IMR-90 (cell line): ENCODE measurements at regions not wholly inside any gene's neighbourhood (a gene's known extent, or its start where the extent isn't known, plus 50 kb on each side); places are given as distances from the start of the nearest gene placed in this dataset.

ENCODE experiments used
- ATAC-seq: fragments of 200-7000 bp; cut with Tn5 transposase; 2 replicates; pipeline ENCODE4 v1.9.1; 2020; ENCODE audit warnings: low read depth, mild to moderate bottlenecking, moderate library complexity
- BruUV-seq: library from RNA; stranded (reverse); fragments of 400-500 nt; replicated peaks from 2 replicates; lab custom pipeline; 2021; lab: Mats Ljungman, UMichigan
- CTCF ChIA-PET: fragments of 300-600 bp; formaldehyde crosslinking; extraction: SDS; loops from one replicate; lab custom pipeline; 2021; ENCODE audit warnings: antibody characterized with exemption; lab: Yijun Ruan, JAX
- POLR2A ChIA-PET: fragments of 300-600 bp; sonication (Branson Sonifier 250); formaldehyde crosslinking; loops from one replicate; lab custom pipeline; 2022; ENCODE audit warnings: antibody characterized with exemption; ENCODE audit not compliant: unreplicated experiment; lab: Charles Lee
- DNase-seq: peaks from one replicate; pipeline ENCODE4 v3.0.0; 2013
- H2AFZ ChIP-seq: replicated peaks from 2 replicates; pipeline ENCODE3; 2013; ENCODE audit warnings: low read length, mild to moderate bottlenecking; ENCODE audit not compliant: poor library complexity
- H2AK5ac ChIP-seq: 2 replicates; pipeline ENCODE4 v1.6.1; 2013; ENCODE audit warnings: low read depth, low read length, inconsistent platforms
- H2AK9ac ChIP-seq: replicated peaks from 2 replicates; pipeline ENCODE3; 2013; ENCODE audit warnings: mild to moderate bottlenecking, low read depth, low read length, moderate library complexity; ENCODE audit not compliant: poor library complexity
- H2BK120ac ChIP-seq: 2 replicates; pipeline ENCODE4 v1.6.1; 2013; ENCODE audit warnings: low read depth, low read length, inconsistent platforms
- H2BK15ac ChIP-seq: 3 replicates; pipeline ENCODE4 v1.6.1; 2013; ENCODE audit warnings: low read depth, low read length, inconsistent platforms
- H2BK20ac ChIP-seq: 2 replicates; pipeline ENCODE4 v1.6.1; 2013; ENCODE audit warnings: low read depth, mild to moderate bottlenecking, inconsistent platforms, low read length, moderate library complexity
- H2BK5ac ChIP-seq: 2 replicates; pipeline ENCODE4 v1.6.1; 2013; ENCODE audit warnings: mild to moderate bottlenecking, low read depth, low read length, inconsistent platforms; ENCODE audit not compliant: poor library complexity, severe bottlenecking
- H3K14ac ChIP-seq: replicated peaks from 2 replicates; pipeline ENCODE4 v1.6.1; 2013; ENCODE audit warnings: low read depth, low read length, inconsistent platforms
- H3K18ac ChIP-seq: 2 replicates; pipeline ENCODE4 v1.6.1; 2013; ENCODE audit warnings: low read depth, low read length, control low read depth
- H3K23ac ChIP-seq: 2 replicates; pipeline ENCODE4 v1.6.1; 2013; ENCODE audit warnings: low read depth, low read length, inconsistent platforms
- H3K27ac ChIP-seq: 2 replicates; pipeline ENCODE4 v1.5.1; 2013; ENCODE audit warnings: mild to moderate bottlenecking, control low read depth, low read length; ENCODE audit not compliant: insufficient read depth
- H3K27me3 ChIP-seq: 2 replicates; pipeline ENCODE4 v1.6.1; 2013; ENCODE audit warnings: low read length; ENCODE audit not compliant: control insufficient read depth, insufficient read depth
- H3K36me3 ChIP-seq: 2 replicates; pipeline ENCODE4 v1.6.1; 2013; ENCODE audit warnings: low read length, mixed read lengths; ENCODE audit not compliant: control insufficient read depth, insufficient read depth
- H3K4ac ChIP-seq: 2 replicates; pipeline ENCODE4 v1.6.1; 2013; ENCODE audit warnings: low read depth, low read length, inconsistent platforms
- H3K4me1 ChIP-seq: 2 replicates; pipeline ENCODE4 v1.6.1; 2013; ENCODE audit warnings: low read length, mixed read lengths; ENCODE audit not compliant: control insufficient read depth, insufficient read depth
- H3K4me2 ChIP-seq: 2 replicates; pipeline ENCODE4 v1.6.1; 2013; ENCODE audit warnings: low read depth, mild to moderate bottlenecking, control low read depth, low read length, moderate library complexity
- H3K4me3 ChIP-seq: 2 replicates; pipeline ENCODE4 v1.5.1; 2013; ENCODE audit warnings: low read depth, mild to moderate bottlenecking, control low read depth, low read length, moderate library complexity; ENCODE audit not compliant: insufficient read depth
- H3K56ac ChIP-seq: 2 replicates; pipeline ENCODE4 v1.6.1; 2013; ENCODE audit warnings: low read length, inconsistent platforms; ENCODE audit not compliant: insufficient read depth; ENCODE audit errors: extremely low read depth
- H3K79me1 ChIP-seq, 2 experiments: 2 replicates each; pipeline ENCODE4 v1.6.1; 2013; ENCODE audit warnings: low read length in 2 of 2, inconsistent platforms in 1 of 2, low read depth in 1 of 2
- H3K9ac ChIP-seq: 2 replicates; pipeline ENCODE4 v1.6.1; 2013; ENCODE audit warnings: low read depth, low read length, control low read depth
- H3K9me1 ChIP-seq: 2 replicates; pipeline ENCODE4 v1.6.1; 2013; ENCODE audit warnings: low read length, inconsistent platforms; ENCODE audit not compliant: insufficient read depth
- H3K9me3 ChIP-seq: 2 replicates; pipeline ENCODE4 v1.6.1; 2013; ENCODE audit warnings: low read length; ENCODE audit not compliant: control insufficient read depth, insufficient read depth
- H4K20me1 ChIP-seq: 2 replicates; pipeline ENCODE4 v1.6.1; 2013; ENCODE audit warnings: low read length, inconsistent platforms; ENCODE audit not compliant: insufficient read depth
- H4K5ac ChIP-seq: 2 replicates; pipeline ENCODE4 v1.6.1; 2013; ENCODE audit warnings: mild to moderate bottlenecking, low read depth, low read length, control low read depth
- H4K8ac ChIP-seq, 2 experiments: 2 replicates each; pipeline ENCODE4 v1.6.1; 2013; ENCODE audit warnings: low read depth in 2 of 2, low read length in 2 of 2, control low read depth in 1 of 2, inconsistent platforms in 1 of 2
- H4K91ac ChIP-seq: 2 replicates; pipeline ENCODE4 v1.6.1; 2013; ENCODE audit warnings: low read depth, low read length, inconsistent platforms; ENCODE audit not compliant: insufficient read depth
- BHLHE40 ChIP-seq: fragments of 150-350 bp; IDR thresholded peaks from 2 replicates; pipeline ENCODE4 v1.6.1; 2016; ENCODE audit warnings: mild to moderate bottlenecking, low read depth, low read length
- CHD1 ChIP-seq: IDR thresholded peaks from 2 replicates; pipeline ENCODE4 v1.6.1; 2012; ENCODE audit warnings: low read depth, low read length, improper control_type of control experiment
- MAFK ChIP-seq: IDR thresholded peaks from 2 replicates; pipeline ENCODE4 v1.6.1; 2012; ENCODE audit warnings: low read depth, low read length, improper control_type of control experiment
- MAZ ChIP-seq: IDR thresholded peaks from 2 replicates; pipeline ENCODE4 v1.6.1; 2012; ENCODE audit warnings: low read depth, mild to moderate bottlenecking, low read length, improper control_type of control experiment, moderate library complexity, borderline replicate concordance
- NFE2L2 ChIP-seq: fragments of 150-350 bp; IDR thresholded peaks from 2 replicates; pipeline ENCODE4 v1.6.1; 2016; ENCODE audit warnings: low read depth, mild to moderate bottlenecking, low read length
- POLR2A ChIP-seq: IDR thresholded peaks from 2 replicates; pipeline ENCODE4 v1.6.1; 2012; ENCODE audit warnings: mild to moderate bottlenecking, low read depth, low read length
- RAD21 ChIP-seq: IDR thresholded peaks from 2 replicates; pipeline ENCODE4 v1.6.1; 2012; ENCODE audit warnings: low read length, improper control_type of control experiment
- RCOR1 ChIP-seq: IDR thresholded peaks from 2 replicates; pipeline ENCODE4 v1.6.1; 2012; ENCODE audit warnings: mild to moderate bottlenecking, low read length, improper control_type of control experiment; ENCODE audit not compliant: insufficient replicate concordance
- RFX5 ChIP-seq: IDR thresholded peaks from 2 replicates; pipeline ENCODE4 v1.8.0; 2012; ENCODE audit warnings: low read depth, mild to moderate bottlenecking, low read length, moderate library complexity
- SMC3 ChIP-seq: fragments of 150-350 bp; IDR thresholded peaks from 2 replicates; pipeline ENCODE4 v1.6.1; 2016; ENCODE audit warnings: low read depth, mild to moderate bottlenecking, antibody characterized with exemption, low read length, moderate library complexity
- USF2 ChIP-seq: fragments of 150-350 bp; IDR thresholded peaks from 2 replicates; pipeline ENCODE4 v1.6.1; 2017; ENCODE audit warnings: mild to moderate bottlenecking, antibody characterized with exemption, low read length, low read depth
- WGBS, 2 experiments: methylation state at CpG; one replicate each; pipeline versions ENCODE4 v1.1.5 to v1.1.7; 2013; ENCODE audit warnings: missing lambda C conversion rate in 2 of 2; ENCODE audit not compliant: insufficient read length in 1 of 2; ENCODE audit errors: extremely low coverage in 2 of 2; 5-methylcytosine and 5-hydroxymethylcytosine counted together
- dilution Hi-C: fragments of 300-500 bp; cut with HindIII; formaldehyde crosslinking; loops from one replicate; pipeline ENCODE4 v1.14.3; 2018; ENCODE audit warnings: low sequenced_read_pairs; ENCODE audit not compliant: unreplicated experiment
- in situ Hi-C: fragments of 300-500 bp; cut with MboI; formaldehyde crosslinking; loops from 3 replicates; pipeline ENCODE4 v1.14.3; 2019; ENCODE audit warnings: low sequenced_read_pairs, inconsistent platforms, mixed read lengths
- intact Hi-C: fragments of 100-400 bp; cut with micrococcal nuclease; formaldehyde crosslinking; loops from 2 replicates; pipeline ENCODE4 v1.10.0; 2022
- TF ChIP-seq, protein P1 (sequence below): fragments of 150-350 bp; IDR thresholded peaks from 2 replicates; pipeline ENCODE4 v1.6.1; 2016; ENCODE audit warnings: low read depth, mild to moderate bottlenecking, low read length, moderate library complexity, borderline replicate concordance
- TF ChIP-seq, protein P2 (sequence below): conservative IDR thresholded peaks from 2 replicates; pipeline ENCODE4 v1.5.1; 2012; ENCODE audit warnings: mild to moderate bottlenecking, low read depth, low read length, improper control_type of control experiment

DNA sequence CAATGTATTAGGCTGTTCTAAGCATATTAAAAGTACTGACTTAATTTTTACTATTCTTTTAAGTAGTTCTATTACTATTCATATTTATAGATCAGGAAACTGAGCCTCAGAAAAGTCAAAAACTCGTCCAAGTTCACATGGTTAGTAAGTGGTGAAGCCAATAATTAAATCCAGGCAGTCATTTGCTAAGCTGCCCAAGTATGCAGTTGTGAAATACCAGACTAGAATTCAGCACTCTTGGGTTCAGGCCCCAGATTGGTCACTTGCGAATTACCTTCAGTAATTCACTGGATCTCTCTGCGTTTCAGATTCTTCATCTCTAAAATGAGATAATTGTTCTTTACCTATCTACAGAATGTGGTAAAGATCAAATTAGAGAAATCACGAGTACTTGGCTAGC lies 161.9 kb upstream of the CADPS start:
- H3K4ac ChIP-seq: no peak overlapping the region
- BruUV-seq: no TSS peak
- DNase-seq (no peak), ATAC-seq (no peak)
- H3K4me1 ChIP-seq: no peaks in the 10 kb centered on the region
- no peak overlapping the region for H3K18ac ChIP-seq
- in situ Hi-C loops: no loop called here
- H4K91ac ChIP-seq: no peak overlapping the region
- H2AK9ac ChIP-seq: no peak overlapping the region
- H2BK15ac ChIP-seq: no peak overlapping the region
- H4K5ac ChIP-seq: no peak overlapping the region
- no peak overlapping the region for H3K9ac ChIP-seq
- H3K27me3 ChIP-seq: no peaks in the 10 kb centered on the region
- dilution Hi-C loops: no loop called here
- no peak overlapping the region for H3K4me3 ChIP-seq
- H3K56ac ChIP-seq: no peak overlapping the region
- intact Hi-C loops: no loop called here
- no CpG with 5 or more reads among the region's 4 CpGs for WGBS, 2 experiments
- no peak overlapping the region for H2AK5ac ChIP-seq
- no peak overlapping the region for H2BK20ac ChIP-seq
- TF ChIP-seq NFE2L2 (no peak), RAD21 (no peak), RCOR1 (no peak), MAFK (no peak), USF2 (no peak), POLR2A (no peak), MAZ (no peak), CHD1 (no peak), BHLHE40 (no peak), SMC3 (no peak), RFX5 (no peak)
- TF ChIP-seq, protein P1, sequence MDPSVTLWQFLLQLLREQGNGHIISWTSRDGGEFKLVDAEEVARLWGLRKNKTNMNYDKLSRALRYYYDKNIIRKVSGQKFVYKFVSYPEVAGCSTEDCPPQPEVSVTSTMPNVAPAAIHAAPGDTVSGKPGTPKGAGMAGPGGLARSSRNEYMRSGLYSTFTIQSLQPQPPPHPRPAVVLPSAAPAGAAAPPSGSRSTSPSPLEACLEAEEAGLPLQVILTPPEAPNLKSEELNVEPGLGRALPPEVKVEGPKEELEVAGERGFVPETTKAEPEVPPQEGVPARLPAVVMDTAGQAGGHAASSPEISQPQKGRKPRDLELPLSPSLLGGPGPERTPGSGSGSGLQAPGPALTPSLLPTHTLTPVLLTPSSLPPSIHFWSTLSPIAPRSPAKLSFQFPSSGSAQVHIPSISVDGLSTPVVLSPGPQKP: no peak
- TF ChIP-seq, protein P2, sequence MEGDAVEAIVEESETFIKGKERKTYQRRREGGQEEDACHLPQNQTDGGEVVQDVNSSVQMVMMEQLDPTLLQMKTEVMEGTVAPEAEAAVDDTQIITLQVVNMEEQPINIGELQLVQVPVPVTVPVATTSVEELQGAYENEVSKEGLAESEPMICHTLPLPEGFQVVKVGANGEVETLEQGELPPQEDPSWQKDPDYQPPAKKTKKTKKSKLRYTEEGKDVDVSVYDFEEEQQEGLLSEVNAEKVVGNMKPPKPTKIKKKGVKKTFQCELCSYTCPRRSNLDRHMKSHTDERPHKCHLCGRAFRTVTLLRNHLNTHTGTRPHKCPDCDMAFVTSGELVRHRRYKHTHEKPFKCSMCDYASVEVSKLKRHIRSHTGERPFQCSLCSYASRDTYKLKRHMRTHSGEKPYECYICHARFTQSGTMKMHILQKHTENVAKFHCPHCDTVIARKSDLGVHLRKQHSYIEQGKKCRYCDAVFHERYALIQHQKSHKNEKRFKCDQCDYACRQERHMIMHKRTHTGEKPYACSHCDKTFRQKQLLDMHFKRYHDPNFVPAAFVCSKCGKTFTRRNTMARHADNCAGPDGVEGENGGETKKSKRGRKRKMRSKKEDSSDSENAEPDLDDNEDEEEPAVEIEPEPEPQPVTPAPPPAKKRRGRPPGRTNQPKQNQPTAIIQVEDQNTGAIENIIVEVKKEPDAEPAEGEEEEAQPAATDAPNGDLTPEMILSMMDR: no peak
- no peak overlapping the region for H2BK5ac ChIP-seq
- H4K20me1 ChIP-seq: no peaks in the 10 kb centered on the region
- no peak overlapping the region for H3K14ac ChIP-seq
- CTCF ChIA-PET: no interaction called here
- H3K27ac ChIP-seq: no peak overlapping the region
- H3K36me3 ChIP-seq: no peaks in the 10 kb centered on the region
- H3K23ac ChIP-seq: no peak overlapping the region
- H3K79me1 ChIP-seq: no peaks in the 10 kb centered on the region
- no peak overlapping the region for H4K8ac ChIP-seq
- H3K9me3 ChIP-seq: no peaks in the 10 kb centered on the region
- H3K4me2 ChIP-seq: no peak overlapping the region
- no peak overlapping the region for H2BK120ac ChIP-seq
- H2AFZ ChIP-seq: no peak overlapping the region
- H3K9me1 ChIP-seq: no peaks in the 10 kb centered on the region
- POLR2A ChIA-PET: no interaction called here
